KMS-11 (cell line): ENCODE measurements at regions not wholly inside any gene's neighbourhood (a gene's known extent, or its start where the extent isn't known, plus 50 kb on each side); places are given as distances from the start of the nearest gene placed in this dataset.

Experiments
- H2AFZ ChIP-seq: fragments of 200-600 bp; sonication (generic); 2 replicates; pipeline ENCODE4 v1.6.1; 2016; ENCODE audit warnings: antibody characterized with exemption, mixed run types, low read depth
- H3K27ac ChIP-seq: fragments of 200-600 bp; sonication (generic); 2 replicates; pipeline ENCODE4 v1.6.1; 2016; ENCODE audit warnings: mild to moderate bottlenecking, mixed run types
- H3K27me3 ChIP-seq: fragments of 200-600 bp; sonication (generic); 2 replicates; pipeline ENCODE4 v1.6.1; 2017; ENCODE audit warnings: mild to moderate bottlenecking, low read depth, mixed run types, moderate library complexity; ENCODE audit not compliant: insufficient read depth
- H3K36me3 ChIP-seq: fragments of 200-600 bp; sonication (generic); 2 replicates; pipeline ENCODE4 v1.6.1; 2017; ENCODE audit warnings: mild to moderate bottlenecking, mixed run types; ENCODE audit not compliant: insufficient read depth
- H3K4me1 ChIP-seq: fragments of 200-600 bp; sonication (generic); 2 replicates; pipeline ENCODE4 v1.6.1; 2016; ENCODE audit warnings: mild to moderate bottlenecking, low read depth, mixed run types; ENCODE audit not compliant: poor library complexity, severe bottlenecking
- H3K4me2 ChIP-seq: fragments of 200-600 bp; sonication (generic); 2 replicates; pipeline ENCODE4 v1.7.0; 2016; ENCODE audit warnings: mild to moderate bottlenecking, mixed run types
- H3K4me3 ChIP-seq: fragments of 200-600 bp; sonication (generic); IDR thresholded peaks from 2 replicates; pipeline ENCODE4 v1.6.1; 2017; ENCODE audit warnings: low read depth, low read length, mixed read lengths; ENCODE audit not compliant: insufficient read depth
- H3K79me2 ChIP-seq: fragments of 200-600 bp; sonication (generic); 2 replicates; pipeline ENCODE4 v1.6.1; 2016; ENCODE audit warnings: low read depth, mixed run types; ENCODE audit not compliant: insufficient read depth
- H3K9ac ChIP-seq: fragments of 200-600 bp; sonication (generic); 2 replicates; pipeline ENCODE4 v1.6.1; 2016; ENCODE audit warnings: mild to moderate bottlenecking, mixed run types
- H4K20me1 ChIP-seq: fragments of 200-600 bp; sonication (generic); 2 replicates; pipeline ENCODE4 v1.6.1; 2016; ENCODE audit warnings: mild to moderate bottlenecking, mixed run types; ENCODE audit not compliant: insufficient read depth
- CTCF ChIP-seq: fragments of 200-600 bp; sonication (generic); conservative IDR thresholded peaks from 2 replicates; pipeline ENCODE4 v1.6.1; 2017; ENCODE audit warnings: low read depth, mild to moderate bottlenecking, antibody characterized with exemption, low read length, moderate library complexity, mixed read lengths

GRCh38 chr3:168736202-168736601, 640.5 kb upstream of the GOLIM4 start:
- no peak overlapping the region for H2AFZ ChIP-seq
- no peak for TF ChIP-seq CTCF
- no peaks in the 10 kb centered on the region for H3K4me1 ChIP-seq
- no peaks in the 10 kb centered on the region for H3K36me3 ChIP-seq
- no peak overlapping the region for H3K4me2 ChIP-seq
- no peak overlapping the region for H3K9ac ChIP-seq
- H3K4me3 ChIP-seq = no peak overlapping the region
- no peaks in the 10 kb centered on the region for H4K20me1 ChIP-seq
- no peaks in the 10 kb centered on the region for H3K27me3 ChIP-seq
- no peaks in the 10 kb centered on the region for H3K79me2 ChIP-seq
- no peak overlapping the region for H3K27ac ChIP-seq

DNA sequence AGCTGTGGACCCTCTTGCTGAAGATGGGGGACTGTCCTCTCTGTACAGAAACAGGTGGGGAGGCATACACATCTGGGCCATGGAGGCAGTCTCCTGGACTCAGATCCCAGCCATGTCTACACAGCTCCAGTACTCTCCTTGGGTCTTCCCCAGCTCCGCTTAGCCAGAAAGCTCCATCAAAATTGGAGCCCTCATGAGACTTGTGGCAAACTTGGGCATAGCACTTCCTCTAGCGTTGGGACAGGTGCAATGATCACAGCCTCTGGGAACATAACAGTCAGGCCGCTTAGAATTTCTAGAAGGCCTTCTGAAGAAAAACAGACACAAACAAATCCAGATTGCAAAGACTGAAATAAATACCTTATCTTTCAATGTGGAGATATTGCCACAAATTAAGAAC, 634.3 kb upstream of the GOLIM4 start:
- no peaks in the 10 kb centered on the region for H4K20me1 ChIP-seq
- no peak overlapping the region for H3K4me3 ChIP-seq
- no peak overlapping the region for H3K27ac ChIP-seq
- no peaks in the 10 kb centered on the region for H3K4me1 ChIP-seq
- H3K79me2 ChIP-seq = no peaks in the 10 kb centered on the region
- no peak for TF ChIP-seq CTCF
- H2AFZ ChIP-seq = no peak overlapping the region
- no peak overlapping the region for H3K4me2 ChIP-seq
- H3K27me3 ChIP-seq = no peaks in the 10 kb centered on the region
- no peak overlapping the region for H3K9ac ChIP-seq
- no peaks in the 10 kb centered on the region for H3K36me3 ChIP-seq

DNA sequence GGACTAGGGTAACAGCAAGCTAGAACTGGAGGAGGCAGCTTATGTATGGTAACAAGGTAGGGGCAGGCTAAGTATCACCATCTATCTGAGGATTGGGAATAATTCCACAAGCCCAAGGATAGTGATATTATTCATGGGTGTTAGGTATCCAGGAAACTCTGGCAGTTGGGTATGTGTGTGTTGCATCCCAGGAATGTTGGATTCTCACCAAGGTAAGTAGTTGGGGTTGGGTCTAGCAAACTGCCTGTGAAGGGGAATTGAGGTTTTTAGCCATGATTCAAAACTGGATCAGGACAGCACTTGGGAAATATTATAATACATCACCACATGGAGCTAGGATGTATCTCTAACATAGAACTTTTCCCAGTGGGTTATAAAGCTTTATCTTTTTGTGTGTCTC, 626.4 kb upstream of the GOLIM4 start:
- TF ChIP-seq CTCF = no peak
- no peaks in the 10 kb centered on the region for H4K20me1 ChIP-seq
- no peak overlapping the region for H3K27ac ChIP-seq
- H3K27me3 ChIP-seq = no peaks in the 10 kb centered on the region
- H3K4me1 ChIP-seq = no peaks in the 10 kb centered on the region
- no peaks in the 10 kb centered on the region for H3K36me3 ChIP-seq
- no peak overlapping the region for H3K4me2 ChIP-seq
- no peak overlapping the region for H3K4me3 ChIP-seq
- no peak overlapping the region for H2AFZ ChIP-seq
- no peaks in the 10 kb centered on the region for H3K79me2 ChIP-seq
- no peak overlapping the region for H3K9ac ChIP-seq

DNA sequence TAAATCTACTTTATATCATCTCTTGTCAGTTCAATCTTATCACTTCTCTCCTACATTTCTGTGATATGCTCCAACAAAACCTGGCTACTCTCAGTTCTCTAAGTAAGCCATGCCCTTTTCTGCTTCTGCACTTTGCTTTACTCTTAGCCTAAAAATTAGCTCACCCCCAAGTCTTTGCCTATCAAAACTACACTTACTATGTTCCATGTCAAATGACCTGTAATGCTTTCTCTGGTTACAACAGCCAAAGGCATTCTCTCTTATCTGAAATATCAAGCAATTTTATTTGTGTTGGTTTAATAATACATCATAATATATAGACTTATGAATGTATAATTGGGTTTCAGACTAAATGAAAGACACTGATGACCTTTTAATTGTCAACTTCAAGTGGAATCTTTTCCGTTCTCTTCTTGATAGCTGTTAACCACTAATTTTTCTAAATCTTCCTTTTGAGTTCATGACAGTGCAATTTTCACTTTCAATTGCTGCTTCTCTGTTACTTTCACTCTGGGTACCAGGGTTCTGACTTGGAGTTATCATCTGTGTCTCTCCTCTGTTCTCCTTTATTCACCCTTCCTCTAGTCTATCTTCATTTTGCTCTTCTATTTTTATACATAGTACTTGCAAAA, 619.0 kb upstream of the GOLIM4 start:
- H3K4me2 ChIP-seq = peak overlapping the region; percentile 24

More for the DNA sequence above, 619.0 kb upstream of the GOLIM4 start:
- H3K9ac ChIP-seq = no peak overlapping the region
- no peak for TF ChIP-seq CTCF
- peaks cover 16% of the 10 kb centered on the region for H3K4me1 ChIP-seq
- no peaks in the 10 kb centered on the region for H4K20me1 ChIP-seq
- peaks cover 3% of the 10 kb centered on the region; the same call in 1 of the 2 replicates for H3K27me3 ChIP-seq
- no peak overlapping the region for H2AFZ ChIP-seq
- H3K36me3 ChIP-seq = no peaks in the 10 kb centered on the region
- H3K79me2 ChIP-seq = no peaks in the 10 kb centered on the region
- no peak overlapping the region for H3K27ac ChIP-seq
- H3K4me3 ChIP-seq = no peak overlapping the region
